ENCODE measurements at regions not wholly inside any gene's neighbourhood (a gene's known extent, or its start where the extent isn't known, plus 50 kb on each side); places are given as distances from the start of the nearest gene placed in this dataset.

- BruUV-seq (replicated peaks), result no TSS peak
- POLR2A ChIA-PET, result interaction anchor here (0.6 kb wide), 1 partner anchor 787 kb away, joined by 3 read pairs; no protein-coding TSS in a partner anchor
- H3K27me3 ChIP-seq (ENCODE audit: control insufficient read depth in 2 of 2, insufficient read depth in 2 of 2, low read length in 2 of 2), result no peaks in the 10 kb centered on the region
- no peak overlapping the region for H3K27ac ChIP-seq (ENCODE audit: extremely low read depth, low read depth, low read length)
- 3% methylated on average over 2 of the region's 2 CpGs for WGBS (ENCODE audit: insufficient coverage, low coverage, missing lambda C conversion rate)
- CTCF ChIA-PET (ENCODE audit: low intra/inter-chr PET ratio), result no interaction called here
- no peaks in the 10 kb centered on the region for H3K9me1 ChIP-seq (ENCODE audit: control insufficient read depth, insufficient read depth, low read length)
- intact Hi-C loops (cut with micrococcal nuclease), result no loop called here
- no peak overlapping the region for H3K9ac ChIP-seq (ENCODE audit: insufficient read depth in 1 of 2, low read depth in 2 of 2, low read length in 2 of 2)
- H3K4me3 ChIP-seq, result no peak overlapping the region
- ATAC-seq (no peak), FAIRE-seq (no peak), DNase-seq (ENCODE audit: extremely low read depth in 1 of 4, low spot score in 3 of 4) (no peak)
- TF ChIP-seq HLTF (IDR thresholded peaks at IDR 0.05) (no peak), ZNF644 (tag; IDR thresholded peaks at IDR 0.05; ENCODE audit: low read depth) (no peak), SMARCA4 (IDR thresholded peaks at IDR 0.05) (no peak), DDX20 (tag; IDR thresholded peaks at IDR 0.05; ENCODE audit: low read depth) (no peak), SAFB (IDR thresholded peaks at IDR 0.05; ENCODE audit: borderline replicate concordance, low read depth, low read length) (no peak), ZNF165 (CRISPR knock-in tag; IDR thresholded peaks at IDR 0.05; ENCODE audit: borderline replicate concordance) (no peak), ZNF639 (CRISPR knock-in tag; conservative IDR thresholded peaks at IDR 0.05 in 1 of 2, IDR thresholded peaks at IDR 0.05 in 1 of 2) (no peak), ZNF212 (CRISPR knock-in tag; IDR thresholded peaks at IDR 0.05) (no peak), YY1 (IDR thresholded peaks at IDR 0.05; ENCODE audit: borderline replicate concordance in 1 of 3, control insufficient read depth in 1 of 3, extremely low read depth in 1 of 3, insufficient read depth in 3 of 3, insufficient read length in 1 of 3, insufficient replicate concordance in 2 of 3, low read depth in 1 of 3, low read length in 2 of 3) (no peak)
- TF ChIP-seq, protein P1, sequence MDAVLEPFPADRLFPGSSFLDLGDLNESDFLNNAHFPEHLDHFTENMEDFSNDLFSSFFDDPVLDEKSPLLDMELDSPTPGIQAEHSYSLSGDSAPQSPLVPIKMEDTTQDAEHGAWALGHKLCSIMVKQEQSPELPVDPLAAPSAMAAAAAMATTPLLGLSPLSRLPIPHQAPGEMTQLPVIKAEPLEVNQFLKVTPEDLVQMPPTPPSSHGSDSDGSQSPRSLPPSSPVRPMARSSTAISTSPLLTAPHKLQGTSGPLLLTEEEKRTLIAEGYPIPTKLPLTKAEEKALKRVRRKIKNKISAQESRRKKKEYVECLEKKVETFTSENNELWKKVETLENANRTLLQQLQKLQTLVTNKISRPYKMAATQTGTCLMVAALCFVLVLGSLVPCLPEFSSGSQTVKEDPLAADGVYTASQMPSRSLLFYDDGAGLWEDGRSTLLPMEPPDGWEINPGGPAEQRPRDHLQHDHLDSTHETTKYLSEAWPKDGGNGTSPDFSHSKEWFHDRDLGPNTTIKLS (IDR thresholded peaks at IDR 0.05; ENCODE audit: borderline replicate concordance, low read depth), result no peak
- no peaks in the 10 kb centered on the region for H3K36me3 ChIP-seq (ENCODE audit: control insufficient read depth, insufficient read depth, low read length)
- in situ Hi-C loops (cut with MboI), result no loop called here
- no peak overlapping the region for H2AFZ ChIP-seq (ENCODE audit: low read depth, low read length)
- H4K20me1 ChIP-seq (replicated peaks; ENCODE audit: control insufficient read depth, insufficient read depth, low read length), result no peaks in the 10 kb centered on the region
- H3K4me1 ChIP-seq (replicated peaks in 1 of 2; ENCODE audit: control insufficient read depth in 2 of 2, insufficient read depth in 2 of 2, low read length in 2 of 2), result no peaks in the 10 kb centered on the region
- no peaks in the 10 kb centered on the region for H3K9me3 ChIP-seq (replicated peaks; ENCODE audit: control insufficient read depth, insufficient read depth, low read depth, low read length)
- no peak overlapping the region for H3K4me2 ChIP-seq (ENCODE audit: insufficient read depth, low read length)
- no peaks in the 10 kb centered on the region for H3K79me2 ChIP-seq (ENCODE audit: control insufficient read depth, insufficient read depth, low read length)
These were observed 100.3 kb upstream of the NCKAP5 start for GRCh38 chr2:133668547-133668946.
